Neural progenitor cell (in vitro differentiated cells): ENCODE measurements at regions not wholly inside any gene's neighbourhood (a gene's known extent, or its start where the extent isn't known, plus 50 kb on each side); places are given as distances from the start of the nearest gene placed in this dataset.

ENCODE experiments used
- EZH2 ChIP-seq: fragments of 200-600 bp; sonication (generic); IDR thresholded peaks from 2 replicates; pipeline ENCODE4 v1.6.1; 2017; ENCODE audit warnings: antibody characterized with exemption, mild to moderate bottlenecking, moderate library complexity
- EZH2phosphoT487 ChIP-seq: fragments of 200-600 bp; sonication (generic); IDR thresholded peaks from 2 replicates; pipeline ENCODE4 v1.6.1; 2017; ENCODE audit warnings: antibody characterized with exemption
- TF ChIP-seq, protein P1 (sequence below): fragments of 200-600 bp; sonication (generic); IDR thresholded peaks from 2 replicates; pipeline ENCODE4 v1.5.1; 2017; ENCODE audit warnings: antibody characterized with exemption, mild to moderate bottlenecking

DNA sequence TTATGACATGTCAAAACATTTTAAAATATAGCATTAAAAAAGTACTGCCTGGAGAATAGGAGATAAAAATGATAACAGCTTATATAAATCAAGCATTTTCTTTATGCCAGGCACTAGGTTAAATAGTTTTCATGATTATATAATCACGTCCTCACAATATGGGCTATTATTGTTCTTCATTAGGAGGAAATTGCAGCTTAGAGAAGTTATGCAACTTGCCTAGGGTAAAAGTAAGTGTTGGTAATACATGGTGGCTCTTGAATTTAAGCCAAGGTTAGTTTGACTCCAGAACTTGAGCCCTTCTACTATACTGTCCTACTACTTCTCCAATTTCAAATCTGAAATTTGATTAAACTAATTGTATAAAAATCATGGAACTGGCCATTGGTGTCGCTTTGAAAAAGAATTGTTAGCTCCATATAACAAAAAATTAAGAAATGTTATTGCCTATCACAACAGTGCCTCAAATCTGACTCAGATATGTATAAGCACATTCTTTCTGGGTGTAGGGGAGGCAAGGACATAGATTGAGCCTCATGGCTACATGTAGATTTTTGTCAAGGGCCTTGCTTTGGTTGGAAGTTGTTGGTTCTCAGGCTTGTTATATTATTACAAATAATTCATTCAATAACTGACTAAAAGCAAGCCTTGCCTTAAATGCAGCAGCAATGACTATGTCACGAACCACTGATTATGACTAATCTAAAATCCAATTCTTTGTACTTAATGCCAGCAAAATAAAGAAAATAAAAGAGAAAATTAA, 223.5 kb upstream of the DAB2 start:
- TF ChIP-seq, protein P1, sequence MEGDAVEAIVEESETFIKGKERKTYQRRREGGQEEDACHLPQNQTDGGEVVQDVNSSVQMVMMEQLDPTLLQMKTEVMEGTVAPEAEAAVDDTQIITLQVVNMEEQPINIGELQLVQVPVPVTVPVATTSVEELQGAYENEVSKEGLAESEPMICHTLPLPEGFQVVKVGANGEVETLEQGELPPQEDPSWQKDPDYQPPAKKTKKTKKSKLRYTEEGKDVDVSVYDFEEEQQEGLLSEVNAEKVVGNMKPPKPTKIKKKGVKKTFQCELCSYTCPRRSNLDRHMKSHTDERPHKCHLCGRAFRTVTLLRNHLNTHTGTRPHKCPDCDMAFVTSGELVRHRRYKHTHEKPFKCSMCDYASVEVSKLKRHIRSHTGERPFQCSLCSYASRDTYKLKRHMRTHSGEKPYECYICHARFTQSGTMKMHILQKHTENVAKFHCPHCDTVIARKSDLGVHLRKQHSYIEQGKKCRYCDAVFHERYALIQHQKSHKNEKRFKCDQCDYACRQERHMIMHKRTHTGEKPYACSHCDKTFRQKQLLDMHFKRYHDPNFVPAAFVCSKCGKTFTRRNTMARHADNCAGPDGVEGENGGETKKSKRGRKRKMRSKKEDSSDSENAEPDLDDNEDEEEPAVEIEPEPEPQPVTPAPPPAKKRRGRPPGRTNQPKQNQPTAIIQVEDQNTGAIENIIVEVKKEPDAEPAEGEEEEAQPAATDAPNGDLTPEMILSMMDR: no peak
- TF ChIP-seq EZH2phosphoT487 (no peak), EZH2 (no peak)
